KMS-11 (cell line): ENCODE measurements at regions not wholly inside any gene's neighbourhood (a gene's known extent, or its start where the extent isn't known, plus 50 kb on each side); places are given as distances from the start of the nearest gene placed in this dataset.

Experiments
- H2AFZ ChIP-seq: fragments of 200-600 bp; sonication (generic); 2 replicates; pipeline ENCODE4 v1.6.1; 2016; ENCODE audit warnings: antibody characterized with exemption, mixed run types, low read depth
- H3K27ac ChIP-seq: fragments of 200-600 bp; sonication (generic); 2 replicates; pipeline ENCODE4 v1.6.1; 2016; ENCODE audit warnings: mild to moderate bottlenecking, mixed run types
- H3K27me3 ChIP-seq: fragments of 200-600 bp; sonication (generic); 2 replicates; pipeline ENCODE4 v1.6.1; 2017; ENCODE audit warnings: mild to moderate bottlenecking, low read depth, mixed run types, moderate library complexity; ENCODE audit not compliant: insufficient read depth
- H3K36me3 ChIP-seq: fragments of 200-600 bp; sonication (generic); 2 replicates; pipeline ENCODE4 v1.6.1; 2017; ENCODE audit warnings: mild to moderate bottlenecking, mixed run types; ENCODE audit not compliant: insufficient read depth
- H3K4me1 ChIP-seq: fragments of 200-600 bp; sonication (generic); 2 replicates; pipeline ENCODE4 v1.6.1; 2016; ENCODE audit warnings: mild to moderate bottlenecking, low read depth, mixed run types; ENCODE audit not compliant: poor library complexity, severe bottlenecking
- H3K4me2 ChIP-seq: fragments of 200-600 bp; sonication (generic); 2 replicates; pipeline ENCODE4 v1.7.0; 2016; ENCODE audit warnings: mild to moderate bottlenecking, mixed run types
- H3K4me3 ChIP-seq: fragments of 200-600 bp; sonication (generic); IDR thresholded peaks from 2 replicates; pipeline ENCODE4 v1.6.1; 2017; ENCODE audit warnings: low read depth, low read length, mixed read lengths; ENCODE audit not compliant: insufficient read depth
- H3K79me2 ChIP-seq: fragments of 200-600 bp; sonication (generic); 2 replicates; pipeline ENCODE4 v1.6.1; 2016; ENCODE audit warnings: low read depth, mixed run types; ENCODE audit not compliant: insufficient read depth
- H3K9ac ChIP-seq: fragments of 200-600 bp; sonication (generic); 2 replicates; pipeline ENCODE4 v1.6.1; 2016; ENCODE audit warnings: mild to moderate bottlenecking, mixed run types
- H4K20me1 ChIP-seq: fragments of 200-600 bp; sonication (generic); 2 replicates; pipeline ENCODE4 v1.6.1; 2016; ENCODE audit warnings: mild to moderate bottlenecking, mixed run types; ENCODE audit not compliant: insufficient read depth
- CTCF ChIP-seq: fragments of 200-600 bp; sonication (generic); conservative IDR thresholded peaks from 2 replicates; pipeline ENCODE4 v1.6.1; 2017; ENCODE audit warnings: low read depth, mild to moderate bottlenecking, antibody characterized with exemption, low read length, moderate library complexity, mixed read lengths

- Histone ChIP-seq H3K36me3 (no peaks in the 10 kb centered on the region), H3K27ac (no peak overlapping the region), H3K9ac (no peak overlapping the region), H2AFZ (no peak overlapping the region), H4K20me1 (no peaks in the 10 kb centered on the region), H3K4me1 (no peaks in the 10 kb centered on the region), H3K4me3 (no peak overlapping the region), H3K4me2 (no peak overlapping the region), H3K79me2 (no peaks in the 10 kb centered on the region), H3K27me3 (no peaks in the 10 kb centered on the region)
- no peak for TF ChIP-seq CTCF
These were observed 202.7 kb upstream of the SLC35B3 start for GRCh38 chr6:8637896-8638597.

- H4K20me1 ChIP-seq = no peaks in the 10 kb centered on the region
- H2AFZ ChIP-seq = no peak overlapping the region
- H3K4me2 ChIP-seq = no peak overlapping the region
- H3K79me2 ChIP-seq = no peaks in the 10 kb centered on the region
- no peaks in the 10 kb centered on the region for H3K36me3 ChIP-seq
- no peak overlapping the region for H3K4me3 ChIP-seq
- H3K27me3 ChIP-seq = no peaks in the 10 kb centered on the region
- no peak for TF ChIP-seq CTCF
- no peak overlapping the region for H3K27ac ChIP-seq
- H3K9ac ChIP-seq = no peak overlapping the region
- H3K4me1 ChIP-seq = no peaks in the 10 kb centered on the region
These were observed 198.4 kb upstream of the SLC35B3 start for GRCh38 chr6:8633762-8634161.

DNA sequence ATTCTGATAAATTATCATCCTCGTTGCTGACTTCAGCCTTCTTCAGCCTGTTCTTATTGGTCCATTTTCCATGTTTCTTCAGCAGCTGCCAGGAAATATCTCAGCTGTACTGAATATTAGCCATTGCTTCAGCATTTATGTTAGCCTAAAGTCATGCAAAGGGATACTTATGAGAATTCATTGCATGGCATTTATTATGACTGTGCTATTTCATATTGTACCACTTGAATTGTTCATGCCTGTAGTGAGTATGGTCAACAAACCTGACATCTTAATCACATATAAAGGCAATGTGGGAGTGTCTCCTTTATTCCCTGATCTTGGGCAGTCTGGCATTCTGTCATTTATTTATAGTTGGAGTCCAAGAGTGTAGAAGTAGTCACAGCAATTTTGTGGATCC is 193.4 kb upstream of the SLC35B3 start:
- no peak for TF ChIP-seq CTCF
- H3K27ac ChIP-seq = no peak overlapping the region
- no peaks in the 10 kb centered on the region for H3K27me3 ChIP-seq
- no peaks in the 10 kb centered on the region for H3K36me3 ChIP-seq
- H2AFZ ChIP-seq = no peak overlapping the region
- no peak overlapping the region for H3K9ac ChIP-seq
- no peaks in the 10 kb centered on the region for H3K79me2 ChIP-seq
- H4K20me1 ChIP-seq = no peaks in the 10 kb centered on the region
- H3K4me3 ChIP-seq = no peak overlapping the region
- no peaks in the 10 kb centered on the region for H3K4me1 ChIP-seq
- no peak overlapping the region for H3K4me2 ChIP-seq

- Histone ChIP-seq H3K4me3 (no peak overlapping the region), H3K4me2 (no peak overlapping the region), H3K4me1 (no peaks in the 10 kb centered on the region), H3K27me3 (no peaks in the 10 kb centered on the region), H3K27ac (no peak overlapping the region), H2AFZ (no peak overlapping the region), H3K79me2 (no peaks in the 10 kb centered on the region), H4K20me1 (no peaks in the 10 kb centered on the region), H3K9ac (no peak overlapping the region), H3K36me3 (no peaks in the 10 kb centered on the region)
- no peak for TF ChIP-seq CTCF
These were observed 192.7 kb upstream of the SLC35B3 start for GRCh38 chr6:8628063-8628462.
